HG03280 (cell line): ENCODE measurements at regions not wholly inside any gene's neighbourhood (a gene's known extent, or its start where the extent isn't known, plus 50 kb on each side); places are given as distances from the start of the nearest gene placed in this dataset.

Experiments used
- ATAC-seq: cut with Tn5 transposase; IDR thresholded peaks from one replicate; pipeline ENCODE4 v1.9.1; 2021; ENCODE audit warnings: mild to moderate bottlenecking, moderate library complexity; ENCODE audit not compliant: unreplicated experiment

- ATAC-seq, result no peak
Observed at GRCh38 chr2:67651565-67651964, 254.4 kb downstream of the ETAA1 start.

GRCh38 chr2:67652679-67653078 is 255.5 kb downstream of the ETAA1 start:
- ATAC-seq, result no peak

- no peak for ATAC-seq
Observed at GRCh38 chr2:67656875-67657274, 259.7 kb downstream of the ETAA1 start.

- no peak for ATAC-seq
Observed at GRCh38 chr2:67658820-67659219, 261.7 kb downstream of the ETAA1 start.

GRCh38 chr2:67660015-67660602 is 263.0 kb downstream of the ETAA1 start:
- no peak for ATAC-seq

- no peak for ATAC-seq
Observed at GRCh38 chr2:67660871-67661270, 263.7 kb downstream of the ETAA1 start.

GRCh38 chr2:67662222-67662621 is 265.1 kb downstream of the ETAA1 start:
- ATAC-seq, result no peak

GRCh38 chr2:67663776-67664175 is 266.6 kb downstream of the ETAA1 start:
- no peak for ATAC-seq

- no peak for ATAC-seq
Observed at GRCh38 chr2:67666386-67667053, 269.4 kb downstream of the ETAA1 start.

- no peak for ATAC-seq
Observed at GRCh38 chr2:67667054-67667908, 270.1 kb downstream of the ETAA1 start.

- ATAC-seq, result no peak
Observed at GRCh38 chr2:67668538-67668937, 271.4 kb downstream of the ETAA1 start.

GRCh38 chr2:67669168-67669567 is 272.0 kb downstream of the ETAA1 start:
- ATAC-seq, result no peak

- ATAC-seq, result no peak
Observed at GRCh38 chr2:67669766-67670165, 272.6 kb downstream of the ETAA1 start.

- ATAC-seq, result no peak
Observed at GRCh38 chr2:67670747-67671183, 273.6 kb downstream of the ETAA1 start.

- ATAC-seq, result no peak
Observed at GRCh38 chr2:67671464-67672450, 274.6 kb downstream of the ETAA1 start.

GRCh38 chr2:67674668-67675067 is 277.5 kb downstream of the ETAA1 start:
- ATAC-seq, result no peak

- no peak for ATAC-seq
Observed at GRCh38 chr2:67684991-67685390, 287.9 kb downstream of the ETAA1 start.

- ATAC-seq, result no peak
Observed at GRCh38 chr2:67686254-67686653, 289.1 kb downstream of the ETAA1 start.

GRCh38 chr2:67689186-67689585 is 292.1 kb downstream of the ETAA1 start:
- no peak for ATAC-seq

GRCh38 chr2:67689651-67690050 is 292.5 kb downstream of the ETAA1 start:
- no peak for ATAC-seq

- ATAC-seq, result no peak
Observed at GRCh38 chr2:67694445-67694844, 297.3 kb downstream of the ETAA1 start.
